SK-N-SH treated with all-trans-retinoic acid at 6 μM for 48 hours (cell line): ENCODE measurements at regions not wholly inside any gene's neighbourhood (a gene's known extent, or its start where the extent isn't known, plus 50 kb on each side); places are given as distances from the start of the nearest gene placed in this dataset.

ENCODE experiments used
- ARNTL ChIP-seq: fragments of 450-650 bp; formaldehyde crosslinking; IDR thresholded peaks from 2 replicates; pipeline ENCODE4 v1.5.0; 2020; ENCODE audit warnings: low read depth, mild to moderate bottlenecking, moderate library complexity, borderline replicate concordance
- BACH2 ChIP-seq: fragments of 250-450 bp; sonication (Bioruptor Pico); IDR thresholded peaks from 2 replicates; pipeline ENCODE4 v1.9.0; 2021; ENCODE audit warnings: mild to moderate bottlenecking, borderline replicate concordance
- CREB5 ChIP-seq: fragments of 250-450 bp; sonication (Bioruptor Pico); IDR thresholded peaks from 2 replicates; pipeline ENCODE4 v1.5.1; 2020; ENCODE audit warnings: low read depth, mild to moderate bottlenecking, moderate library complexity
- ESRRG ChIP-seq: fragments of 250-450 bp; sonication (Bioruptor Pico); IDR thresholded peaks from 2 replicates; pipeline ENCODE4 v1.6.1; 2021; ENCODE audit warnings: mild to moderate bottlenecking
- PATZ1 ChIP-seq: fragments of 250-450 bp; sonication (Bioruptor Pico); IDR thresholded peaks from 2 replicates; pipeline ENCODE4 v1.8.0; 2020; ENCODE audit warnings: mild to moderate bottlenecking, moderate library complexity, borderline replicate concordance
- PPARA ChIP-seq: fragments of 250-450 bp; sonication (Bioruptor Pico); IDR thresholded peaks from 2 replicates; pipeline ENCODE4 v1.5.0; 2020; ENCODE audit warnings: mild to moderate bottlenecking, borderline replicate concordance
- TSHZ2 ChIP-seq: fragments of 250-450 bp; sonication (Bioruptor Pico); IDR thresholded peaks from 2 replicates; pipeline ENCODE4 v1.5.0; 2020; ENCODE audit warnings: mild to moderate bottlenecking, moderate library complexity
- ZFP3 ChIP-seq: fragments of 250-450 bp; sonication (Bioruptor Pico); IDR thresholded peaks from 2 replicates; pipeline ENCODE4 v1.5.0; 2020; ENCODE audit warnings: mild to moderate bottlenecking, moderate library complexity
- ZNF565 ChIP-seq: fragments of 450-650 bp; formaldehyde crosslinking; conservative IDR thresholded peaks from 2 replicates; pipeline ENCODE4 v1.5.0; 2020; ENCODE audit warnings: low read depth, mild to moderate bottlenecking, moderate library complexity

GRCh38 chr13:37202264-37202663 is 96.8 kb upstream of the CSNK1A1L start:
- TF ChIP-seq ARNTL (CRISPR knock-in tag) = no peak
- no peak for TF ChIP-seq TSHZ2 (CRISPR knock-in tag)
- TF ChIP-seq ZFP3 (CRISPR knock-in tag) = no peak
- no peak for TF ChIP-seq CREB5 (CRISPR knock-in tag)
- TF ChIP-seq PATZ1 = no peak
- no peak for TF ChIP-seq PPARA (CRISPR knock-in tag)
- TF ChIP-seq ESRRG (CRISPR knock-in tag) = no peak
- no peak for TF ChIP-seq ZNF565 (CRISPR knock-in tag)
- TF ChIP-seq BACH2 (CRISPR knock-in tag) = no peak
